DND-41 (cell line): ENCODE measurements at regions not wholly inside any gene's neighbourhood (a gene's known extent, or its start where the extent isn't known, plus 50 kb on each side); places are given as distances from the start of the nearest gene placed in this dataset.

ENCODE experiments used
- CTCF ChIP-seq: IDR thresholded peaks from 2 replicates; pipeline ENCODE4 v1.5.1; 2012; ENCODE audit warnings: borderline replicate concordance, low read length, moderate library complexity, mild to moderate bottlenecking; ENCODE audit not compliant: poor library complexity, severe bottlenecking; ENCODE audit errors: extremely low read depth
- EZH2 ChIP-seq: IDR thresholded peaks from 3 replicates; pipeline ENCODE4 v1.6.1; 2012; ENCODE audit warnings: borderline replicate concordance, low read depth, mild to moderate bottlenecking, moderate library complexity, low read length, inconsistent platforms; ENCODE audit not compliant: severe bottlenecking

DNA sequence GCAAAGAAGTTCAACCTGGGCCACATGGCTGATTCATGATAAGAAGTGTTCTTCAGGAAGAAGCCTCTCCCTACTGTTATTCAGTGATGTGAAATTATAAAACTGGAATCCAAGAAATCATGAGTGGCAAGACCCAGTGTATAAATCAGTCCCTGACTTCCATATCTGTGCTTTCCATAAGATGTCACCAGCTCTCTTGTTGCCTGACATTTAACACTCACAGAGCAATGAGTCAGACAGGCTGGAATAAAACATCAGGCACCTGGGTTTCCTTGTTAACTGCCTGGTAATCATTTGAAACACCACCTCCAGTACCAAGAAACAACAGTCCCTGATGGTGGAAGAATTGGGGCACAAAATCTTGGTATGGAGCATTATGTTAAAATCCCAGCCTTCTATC lies 76.1 kb downstream of the SCG2 start:
- TF ChIP-seq CTCF (no peak), EZH2 (no peak)
